Right lobe of liver (tissue), 4 donors: ENCODE measurements at regions not wholly inside any gene's neighbourhood (a gene's known extent, or its start where the extent isn't known, plus 50 kb on each side); places are given as distances from the start of the nearest gene placed in this dataset.

Experiments
- CTCF ChIP-seq, 4 donors: fragments of 200-600 bp in 3 of 4; fragments of 450-650 bp in 1 of 4; IDR thresholded peaks; one replicate each; pipeline versions ENCODE4 v1.5.1 to v1.8.0; 2016 to 2022; ENCODE audit warnings: antibody characterized with exemption in 4 of 4, mild to moderate bottlenecking in 2 of 4
- POLR2A ChIP-seq: fragments of 450-650 bp; IDR thresholded peaks from one replicate; pipeline ENCODE4 v1.6.1; 2017; ENCODE audit warnings: antibody characterized with exemption, mild to moderate bottlenecking
- donor health status: DM: no; HTN: no; CAD: no.
- donor health status: DM: no; HTN: no; CAD: no.
- donor health status: DM: no; HTN: yes; CAD: no.

DNA sequence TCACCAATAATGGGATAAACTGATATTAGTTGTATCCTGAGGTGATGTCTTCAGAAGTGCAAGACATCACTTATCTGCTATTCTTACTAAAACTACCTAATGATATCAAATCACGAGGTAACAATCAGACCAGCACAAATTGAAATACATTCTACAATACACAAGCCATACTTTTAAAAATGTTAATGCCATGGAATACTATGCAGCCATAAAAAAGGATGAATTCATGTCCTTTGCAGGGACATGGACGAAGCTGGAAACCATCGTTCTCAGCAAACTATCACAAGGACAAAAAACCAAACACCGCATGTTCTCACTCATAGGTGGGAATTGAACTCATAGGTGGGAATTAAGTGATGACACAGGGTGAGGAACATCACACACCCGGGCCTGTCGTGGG lies 129.3 kb downstream of the SST start:
- TF ChIP-seq CTCF (IDR thresholded peaks at IDR 0.05) (no peak), POLR2A (no peak)
